ENCODE measurements at regions not wholly inside any gene's neighbourhood (a gene's known extent, or its start where the extent isn't known, plus 50 kb on each side); places are given as distances from the start of the nearest gene placed in this dataset.
"Not testable (repeated sequence)": the region's sequence is repeated elsewhere in the genome, so short reads cannot be mapped to it uniquely, and the experiment has no call there.

DNA sequence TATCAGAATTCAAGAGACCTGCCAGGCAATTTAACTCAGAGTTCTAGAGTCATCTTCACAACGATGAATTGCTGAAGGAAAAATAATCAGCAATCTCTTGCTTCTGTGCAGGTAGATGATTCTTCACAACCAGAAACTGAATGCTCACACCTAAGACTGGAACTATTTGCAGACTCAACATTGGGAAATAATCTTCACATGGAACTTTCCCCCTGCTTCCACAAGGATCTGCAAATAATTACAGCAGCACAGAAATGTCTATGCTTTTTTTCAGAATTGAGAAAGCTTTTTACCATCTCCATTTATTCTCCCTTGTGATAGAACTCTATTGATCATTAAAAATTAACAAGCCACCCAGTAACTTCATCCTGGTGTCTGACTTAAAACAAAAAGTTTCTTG is 282.8 kb downstream of the AHR start:
- DNase-seq, result no peak
- Mint-ChIP-seq H3K27ac (no peak overlapping the region), H3K4me1 (no peaks in the 10 kb centered on the region), H3K27me3 (ENCODE audit: low read depth in 3 of 3) (peaks cover 2% of the 10 kb centered on the region in 3 donors), H3K9me3 (peaks cover 4 to 22% (median 11%) of the 10 kb centered on the region in 6 donors), H3K4me3 (no peak overlapping the region), H3K36me3 (no peaks in the 10 kb centered on the region)

DNA sequence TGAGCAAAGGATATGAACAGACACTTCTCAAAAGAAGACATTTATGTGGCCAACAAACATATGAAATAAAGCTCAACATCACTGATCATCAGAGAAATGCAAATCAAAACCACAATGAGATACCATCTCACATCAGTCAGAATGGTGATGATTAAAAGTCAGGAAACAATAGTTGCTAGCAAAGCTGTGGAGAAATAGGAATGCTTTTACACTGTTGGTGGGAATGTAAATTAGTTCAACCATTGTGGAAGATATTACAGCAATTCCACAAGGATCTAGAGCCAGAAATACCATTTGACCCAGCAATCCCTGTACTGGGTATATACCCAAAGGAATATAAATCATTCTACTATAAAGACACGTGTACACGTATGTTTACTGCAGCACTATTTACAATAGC is 284.2 kb downstream of the AHR start:
- H3K4me1 Mint-ChIP-seq; H3K27me3 Mint-ChIP-seq (ENCODE audit: low read depth in 3 of 3); DNase-seq; H3K9me3 Mint-ChIP-seq; H3K4me3 Mint-ChIP-seq; H3K27ac Mint-ChIP-seq; H3K36me3 Mint-ChIP-seq: not testable (repeated sequence)

DNA sequence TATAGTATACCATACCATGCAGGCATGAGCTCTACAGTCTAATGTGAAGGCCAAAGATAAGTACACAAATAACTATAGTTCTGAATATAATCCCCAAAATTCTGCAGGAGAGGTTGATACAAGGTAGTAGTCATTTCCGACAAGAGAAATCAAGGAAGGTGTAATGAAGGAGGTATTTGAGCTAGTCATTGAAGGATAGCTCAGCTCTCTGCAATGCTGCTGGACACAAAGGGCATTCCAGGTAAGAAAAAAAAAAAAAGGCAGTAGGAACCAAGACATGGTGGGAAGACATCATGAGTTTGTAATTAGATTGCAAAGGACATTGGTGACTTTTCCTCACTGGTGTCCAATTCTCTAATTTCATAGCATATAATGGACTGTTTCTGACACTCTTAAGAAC is 285.3 kb downstream of the AHR start:
- Mint-ChIP-seq H3K4me1 (no peaks in the 10 kb centered on the region), H3K9me3 (peaks cover 0 to 3% (median 0%) of the 10 kb centered on the region in 6 donors), H3K27ac (no peak overlapping the region), H3K27me3 (ENCODE audit: low read depth in 3 of 3) (peaks cover 0 to 2% (median 0%) of the 10 kb centered on the region in 3 donors), H3K36me3 (no peaks in the 10 kb centered on the region), H3K4me3 (no peak overlapping the region)
- no peak for DNase-seq

DNA sequence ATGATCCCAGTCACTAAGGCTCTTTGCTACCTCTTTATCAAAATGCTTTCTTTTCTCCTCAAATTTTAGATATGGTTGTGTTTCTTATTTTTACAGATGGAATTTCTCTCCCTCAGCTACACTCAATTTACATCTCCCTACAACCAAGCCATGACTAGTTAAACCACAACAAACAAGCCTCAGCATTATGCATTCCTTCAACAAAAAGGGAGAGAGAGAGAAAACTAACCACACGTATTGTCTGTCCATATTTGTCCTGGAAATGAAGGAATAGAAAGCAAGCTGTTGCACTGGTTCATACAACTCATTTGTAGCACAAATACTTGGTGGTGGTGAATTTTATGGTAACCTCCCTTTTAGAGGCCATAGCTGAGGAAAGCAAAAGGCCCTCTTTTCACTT is 286.4 kb downstream of the AHR start:
- H3K9me3 Mint-ChIP-seq, result peaks cover 0 to 3% (median 0%) of the 10 kb centered on the region in 6 donors
- H3K27ac Mint-ChIP-seq, result no peak overlapping the region
- H3K27me3 Mint-ChIP-seq (ENCODE audit: low read depth in 3 of 3), result peaks cover 0 to 2% (median 0%) of the 10 kb centered on the region in 3 donors
- no peaks in the 10 kb centered on the region for H3K4me1 Mint-ChIP-seq
- H3K4me3 Mint-ChIP-seq, result no peak overlapping the region
- DNase-seq, result no peak
- no peaks in the 10 kb centered on the region for H3K36me3 Mint-ChIP-seq

DNA sequence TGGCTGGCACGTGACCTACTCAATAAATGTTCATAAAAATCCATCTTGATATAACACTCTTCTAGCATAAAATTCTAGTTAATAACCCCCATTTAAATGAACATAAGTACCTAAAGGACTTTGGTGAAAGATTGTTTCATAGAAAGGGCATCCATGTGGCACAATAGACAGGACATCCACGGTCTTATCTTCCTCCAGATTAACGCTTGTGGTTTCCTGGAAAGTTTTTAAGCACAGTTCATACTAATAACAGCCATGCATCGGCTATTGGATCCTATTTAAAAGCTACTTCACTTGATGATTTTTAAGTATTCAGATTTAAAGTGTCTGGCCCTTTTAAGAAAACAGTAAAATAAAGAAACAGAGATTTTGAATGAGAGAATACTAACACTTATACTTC is 288.3 kb downstream of the AHR start:
- H3K4me3 Mint-ChIP-seq, result no peak overlapping the region
- no peak for DNase-seq
- no peak overlapping the region for H3K27ac Mint-ChIP-seq
- peaks cover 0 to 2% (median 0%) of the 10 kb centered on the region in 3 donors for H3K27me3 Mint-ChIP-seq (ENCODE audit: low read depth in 3 of 3)
- peaks cover 0 to 3% (median 0%) of the 10 kb centered on the region in 6 donors for H3K9me3 Mint-ChIP-seq
- no peaks in the 10 kb centered on the region for H3K36me3 Mint-ChIP-seq
- H3K4me1 Mint-ChIP-seq, result no peaks in the 10 kb centered on the region

GRCh38 chr7:17588730-17589129 is 290.3 kb downstream of the AHR start:
- Mint-ChIP-seq H3K36me3 (no peaks in the 10 kb centered on the region), H3K27ac (no peak overlapping the region), H3K4me1 (no peaks in the 10 kb centered on the region), H3K27me3 (ENCODE audit: low read depth in 3 of 3) (peaks cover 0 to 2% (median 0%) of the 10 kb centered on the region in 3 donors), H3K9me3 (peaks cover 0 to 2% (median under 1%) of the 10 kb centered on the region in 6 donors), H3K4me3 (no peak overlapping the region)
- DNase-seq, result no peak

GRCh38 chr7:17589671-17590070 is 291.2 kb downstream of the AHR start:
- H3K4me3 Mint-ChIP-seq, result no peak overlapping the region

DNA sequence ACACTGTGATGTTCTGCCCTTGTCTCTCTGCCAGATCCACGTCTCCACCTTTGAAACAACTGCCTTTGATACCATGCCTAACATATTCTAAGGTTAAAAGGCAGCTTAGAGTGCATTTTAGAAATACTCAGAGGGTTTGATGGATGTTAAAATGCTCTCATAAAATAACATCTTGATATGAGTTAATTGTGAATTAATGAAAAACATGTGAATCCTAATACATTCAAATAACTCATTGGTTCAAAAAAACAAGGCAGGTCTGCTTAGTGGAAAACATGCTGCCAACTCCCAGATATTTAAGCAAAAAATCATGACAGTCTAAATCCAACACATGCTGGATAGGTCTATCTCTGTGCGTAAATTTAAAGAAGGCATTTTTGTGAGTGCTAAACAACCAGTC is 291.8 kb downstream of the AHR start:
- no peaks in the 10 kb centered on the region for H3K4me1 Mint-ChIP-seq
- peaks cover 0 to 3% (median 2%) of the 10 kb centered on the region in 3 donors for H3K27me3 Mint-ChIP-seq (ENCODE audit: low read depth in 3 of 3)
- H3K27ac Mint-ChIP-seq, result no peak overlapping the region
- no peak overlapping the region for H3K4me3 Mint-ChIP-seq
- peaks cover 0 to 3% (median 0%) of the 10 kb centered on the region in 6 donors for H3K9me3 Mint-ChIP-seq
- no peaks in the 10 kb centered on the region for H3K36me3 Mint-ChIP-seq
- DNase-seq, result no peak

More at GRCh38 chr7:17589671-17590070, 291.2 kb downstream of the AHR start:
- Mint-ChIP-seq H3K4me1 (no peaks in the 10 kb centered on the region), H3K27ac (no peak overlapping the region), H3K27me3 (ENCODE audit: low read depth in 3 of 3) (peaks cover 0 to 2% (median 0%) of the 10 kb centered on the region in 3 donors), H3K9me3 (peaks cover 0 to 3% (median 0%) of the 10 kb centered on the region in 6 donors), H3K36me3 (no peaks in the 10 kb centered on the region)
- DNase-seq, result no peak

DNA sequence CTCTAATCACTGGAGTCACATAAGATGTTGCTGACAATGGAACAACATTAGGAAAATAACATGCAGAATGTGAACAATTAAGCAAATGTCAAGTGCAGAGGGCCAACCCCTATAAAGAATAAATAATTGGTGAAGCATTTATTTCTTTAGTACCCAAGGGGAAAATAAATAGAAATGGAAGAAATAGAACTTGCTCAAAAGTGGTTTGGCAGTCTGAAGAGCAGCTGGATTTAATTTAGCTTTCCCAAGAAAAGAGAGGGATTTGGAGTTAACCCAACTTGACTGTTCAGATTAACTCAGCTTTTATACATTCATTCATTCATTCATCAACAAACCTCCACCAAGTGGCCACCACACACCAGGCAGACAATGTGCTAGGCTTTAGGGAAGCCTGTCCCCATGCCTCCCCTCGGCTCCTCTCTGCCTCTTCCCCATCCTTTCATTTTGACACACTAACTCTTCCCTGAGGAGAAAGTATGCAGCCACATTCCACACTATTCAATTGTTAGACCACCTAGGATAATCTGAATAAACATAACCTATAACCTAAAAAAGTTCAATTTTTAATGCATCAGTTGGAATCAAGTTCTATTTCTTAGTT is 295.5 kb downstream of the AHR start:
- Mint-ChIP-seq H3K27ac (no peak overlapping the region), H3K4me3 (no peak overlapping the region), H3K4me1 (no peaks in the 10 kb centered on the region), H3K27me3 (ENCODE audit: low read depth in 3 of 3) (peaks cover 0 to 3% (median 0%) of the 10 kb centered on the region in 3 donors), H3K9me3 (peaks cover 0 to 3% (median 0%) of the 10 kb centered on the region in 6 donors), H3K36me3 (no peaks in the 10 kb centered on the region)
- DNase-seq, result no peak

DNA sequence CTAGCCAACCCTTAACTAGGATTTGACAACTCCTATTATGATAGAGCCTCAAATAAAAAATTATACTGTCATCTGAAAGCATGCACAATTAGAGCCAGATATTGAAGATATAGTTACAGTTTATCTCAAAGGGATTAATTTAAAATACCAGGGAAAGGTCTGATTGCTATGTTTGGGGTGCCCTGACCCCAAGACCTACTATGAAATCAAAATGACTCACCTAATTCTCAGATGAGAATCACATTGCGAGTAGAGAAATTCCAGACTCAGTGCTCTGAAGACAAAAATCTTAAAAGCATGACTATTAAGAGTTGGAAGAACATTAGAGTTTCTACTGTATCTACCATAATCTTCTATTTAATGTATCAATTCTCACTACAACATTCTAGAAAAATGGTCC is 297.1 kb downstream of the AHR start:
- no peak overlapping the region for H3K4me3 Mint-ChIP-seq
- peaks cover 0 to 3% (median 0%) of the 10 kb centered on the region in 3 donors for H3K27me3 Mint-ChIP-seq (ENCODE audit: low read depth in 3 of 3)
- no peaks in the 10 kb centered on the region for H3K4me1 Mint-ChIP-seq
- H3K27ac Mint-ChIP-seq, result no peak overlapping the region
- H3K36me3 Mint-ChIP-seq, result no peaks in the 10 kb centered on the region
- no peak for DNase-seq
- peaks cover 0 to 3% (median 0%) of the 10 kb centered on the region in 6 donors for H3K9me3 Mint-ChIP-seq

DNA sequence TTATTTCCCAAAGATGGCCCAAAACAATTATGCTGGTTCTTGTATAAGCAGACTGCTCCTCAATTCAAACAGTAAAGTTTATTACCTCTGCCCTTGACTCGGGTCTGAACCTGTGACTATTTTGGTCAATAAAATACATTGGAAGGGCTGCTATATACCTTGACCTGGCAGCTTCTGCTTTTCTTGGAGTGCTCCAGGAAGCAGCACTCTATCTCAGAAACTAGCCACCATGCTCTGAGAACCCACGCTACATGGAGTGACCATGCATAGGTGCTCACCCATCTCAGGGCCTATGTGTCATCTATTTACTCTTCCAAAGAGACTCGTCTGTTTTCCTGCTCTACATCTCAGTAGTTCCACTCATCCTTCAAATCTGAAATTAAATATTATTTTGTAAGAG is 299.9 kb downstream of the AHR start:
- H3K27ac Mint-ChIP-seq, result no peak overlapping the region
- no peaks in the 10 kb centered on the region for H3K36me3 Mint-ChIP-seq
- H3K4me3 Mint-ChIP-seq, result no peak overlapping the region
- H3K27me3 Mint-ChIP-seq (ENCODE audit: low read depth in 3 of 3), result peaks cover 0 to 3% (median 2%) of the 10 kb centered on the region in 3 donors
- DNase-seq, result no peak
- H3K9me3 Mint-ChIP-seq, result peaks cover 0 to 3% (median under 1%) of the 10 kb centered on the region in 6 donors
- H3K4me1 Mint-ChIP-seq, result no peaks in the 10 kb centered on the region

DNA sequence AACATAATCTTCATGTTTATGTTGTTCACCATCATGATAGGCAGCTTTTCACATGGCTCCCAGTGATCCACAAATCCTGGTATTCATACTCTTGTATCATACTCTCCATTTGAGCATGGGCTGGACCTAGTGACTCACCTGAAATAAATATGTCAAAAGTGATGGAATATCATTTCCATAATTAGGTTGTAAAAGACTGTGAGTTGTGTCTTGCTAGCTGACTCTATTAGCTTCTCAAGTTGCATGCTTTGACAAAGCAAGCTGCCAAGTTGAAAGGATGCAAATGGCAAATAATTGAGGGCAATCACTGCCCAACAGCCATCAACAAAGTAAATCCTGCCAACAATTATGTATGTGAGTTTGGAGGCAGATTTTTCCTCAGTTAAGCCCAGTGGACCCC is 300.4 kb downstream of the AHR start:
- no peak overlapping the region for H3K27ac Mint-ChIP-seq
- no peak overlapping the region for H3K4me3 Mint-ChIP-seq
- H3K36me3 Mint-ChIP-seq, result no peaks in the 10 kb centered on the region
- H3K9me3 Mint-ChIP-seq, result peaks cover 0 to 8% (median 4%) of the 10 kb centered on the region in 6 donors
- H3K4me1 Mint-ChIP-seq, result no peaks in the 10 kb centered on the region
- DNase-seq, result no peak
- peaks cover 0 to 3% (median 2%) of the 10 kb centered on the region in 3 donors for H3K27me3 Mint-ChIP-seq (ENCODE audit: low read depth in 3 of 3)

GRCh38 chr7:17599733-17600339 is 301.4 kb downstream of the AHR start:
- no peak for DNase-seq
- peaks cover 0 to 15% (median 5%) of the 10 kb centered on the region in 6 donors for H3K9me3 Mint-ChIP-seq
- peaks cover 0 to 3% (median 2%) of the 10 kb centered on the region in 3 donors for H3K27me3 Mint-ChIP-seq (ENCODE audit: low read depth in 3 of 3)
- no peak overlapping the region for H3K4me3 Mint-ChIP-seq
- H3K4me1 Mint-ChIP-seq, result no peaks in the 10 kb centered on the region
- H3K27ac Mint-ChIP-seq, result no peak overlapping the region
- H3K36me3 Mint-ChIP-seq, result no peaks in the 10 kb centered on the region

DNA sequence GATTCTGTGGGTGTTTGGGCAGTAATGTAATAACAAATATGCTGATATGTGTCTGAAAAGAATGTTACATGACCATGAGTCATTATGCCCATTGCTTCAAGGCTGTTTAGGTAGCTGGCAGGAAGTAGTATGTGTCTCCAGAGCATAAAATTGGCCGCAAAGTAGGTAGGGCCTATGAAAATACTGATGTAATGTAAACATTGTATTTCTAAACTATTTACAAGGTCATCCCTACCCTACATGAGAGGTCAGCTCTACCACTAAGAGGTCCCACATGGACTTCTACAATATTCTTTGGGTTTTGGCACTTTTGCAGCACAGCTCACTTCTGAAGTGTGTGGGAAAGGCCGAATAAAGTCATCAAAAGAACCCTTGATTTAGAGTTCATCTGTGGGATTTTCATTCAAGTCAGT is 301.9 kb downstream of the AHR start:
- Mint-ChIP-seq H3K4me1 (no peaks in the 10 kb centered on the region), H3K4me3 (no peak overlapping the region), H3K27me3 (ENCODE audit: low read depth in 3 of 3) (peaks cover 0 to 2% (median 0%) of the 10 kb centered on the region in 3 donors), H3K9me3 (peaks cover 0 to 15% (median 6%) of the 10 kb centered on the region in 6 donors), H3K36me3 (no peaks in the 10 kb centered on the region), H3K27ac (no peak overlapping the region)
- no peak for DNase-seq

All from immature natural killer cell (primary cell).